ENCODE measurements at regions not wholly inside any gene's neighbourhood (a gene's known extent, or its start where the extent isn't known, plus 50 kb on each side); places are given as distances from the start of the nearest gene placed in this dataset.

DNA sequence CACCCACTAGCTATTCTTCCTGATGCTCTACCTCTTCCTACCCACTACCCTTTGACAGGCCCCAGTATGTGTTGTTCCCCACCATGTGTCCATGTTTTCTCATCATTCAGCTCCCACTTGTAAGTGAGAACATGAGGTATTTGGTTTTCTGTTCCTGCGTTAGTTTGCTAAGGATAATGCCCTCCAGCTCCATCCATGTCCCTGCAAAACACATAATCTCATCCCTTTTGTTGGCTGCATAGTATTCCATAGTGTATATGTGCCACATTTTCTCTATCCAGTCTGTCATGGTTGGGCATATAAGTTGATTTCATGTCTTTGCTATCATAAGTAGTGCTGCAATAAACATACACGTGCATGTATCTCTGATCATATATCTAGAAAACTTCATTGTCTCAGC is 218.3 kb upstream of the STXBP5 start:
- TF ChIP-seq, protein P1, sequence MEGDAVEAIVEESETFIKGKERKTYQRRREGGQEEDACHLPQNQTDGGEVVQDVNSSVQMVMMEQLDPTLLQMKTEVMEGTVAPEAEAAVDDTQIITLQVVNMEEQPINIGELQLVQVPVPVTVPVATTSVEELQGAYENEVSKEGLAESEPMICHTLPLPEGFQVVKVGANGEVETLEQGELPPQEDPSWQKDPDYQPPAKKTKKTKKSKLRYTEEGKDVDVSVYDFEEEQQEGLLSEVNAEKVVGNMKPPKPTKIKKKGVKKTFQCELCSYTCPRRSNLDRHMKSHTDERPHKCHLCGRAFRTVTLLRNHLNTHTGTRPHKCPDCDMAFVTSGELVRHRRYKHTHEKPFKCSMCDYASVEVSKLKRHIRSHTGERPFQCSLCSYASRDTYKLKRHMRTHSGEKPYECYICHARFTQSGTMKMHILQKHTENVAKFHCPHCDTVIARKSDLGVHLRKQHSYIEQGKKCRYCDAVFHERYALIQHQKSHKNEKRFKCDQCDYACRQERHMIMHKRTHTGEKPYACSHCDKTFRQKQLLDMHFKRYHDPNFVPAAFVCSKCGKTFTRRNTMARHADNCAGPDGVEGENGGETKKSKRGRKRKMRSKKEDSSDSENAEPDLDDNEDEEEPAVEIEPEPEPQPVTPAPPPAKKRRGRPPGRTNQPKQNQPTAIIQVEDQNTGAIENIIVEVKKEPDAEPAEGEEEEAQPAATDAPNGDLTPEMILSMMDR (conservative IDR thresholded peaks at IDR 0.05 in 1 of 2, IDR thresholded peaks at IDR 0.05 in 1 of 2; ENCODE audit: extremely low read depth in 1 of 2, insufficient read depth in 1 of 2, low read depth in 1 of 2, low read length in 2 of 2): no peak
- no peak for TF ChIP-seq EZH2 (IDR thresholded peaks at IDR 0.05; ENCODE audit: borderline replicate concordance, low read length)
